GM19438 (cell line): ENCODE measurements at regions not wholly inside any gene's neighbourhood (a gene's known extent, or its start where the extent isn't known, plus 50 kb on each side); places are given as distances from the start of the nearest gene placed in this dataset.

Experiments
- ATAC-seq: cut with Tn5 transposase; IDR thresholded peaks from one replicate; pipeline ENCODE4 v1.9.1; 2021; ENCODE audit warnings: low read depth; ENCODE audit not compliant: unreplicated experiment

- ATAC-seq, result no peak
Measured at GRCh38 chr16:79823639-79824038, 223.1 kb upstream of the MAF start.

GRCh38 chr16:79821911-79822310 lies 221.4 kb upstream of the MAF start:
- ATAC-seq, result no peak

- ATAC-seq, result no peak
Measured at GRCh38 chr16:79816081-79816497, 215.6 kb upstream of the MAF start.

GRCh38 chr16:79815049-79815448 lies 214.5 kb upstream of the MAF start:
- ATAC-seq, result no peak

GRCh38 chr16:79814124-79814523 lies 213.6 kb upstream of the MAF start:
- no peak for ATAC-seq

GRCh38 chr16:79811541-79811940 lies 211.0 kb upstream of the MAF start:
- ATAC-seq, result no peak

GRCh38 chr16:79810449-79811189 lies 210.1 kb upstream of the MAF start:
- no peak for ATAC-seq

GRCh38 chr16:79809376-79809775 lies 208.8 kb upstream of the MAF start:
- no peak for ATAC-seq

- no peak for ATAC-seq
Measured at GRCh38 chr16:79808731-79809130, 208.2 kb upstream of the MAF start.

GRCh38 chr16:79806757-79807156 lies 206.2 kb upstream of the MAF start:
- no peak for ATAC-seq

GRCh38 chr16:79805621-79806020 lies 205.1 kb upstream of the MAF start:
- no peak for ATAC-seq

- ATAC-seq, result no peak
Measured at GRCh38 chr16:79801646-79802045, 201.1 kb upstream of the MAF start.

- ATAC-seq, result no peak
Measured at GRCh38 chr16:79800016-79800608, 199.6 kb upstream of the MAF start.

GRCh38 chr16:79798416-79799053 lies 198.0 kb upstream of the MAF start:
- ATAC-seq, result no peak

GRCh38 chr16:79797486-79797885 lies 196.9 kb upstream of the MAF start:
- ATAC-seq, result no peak

GRCh38 chr16:79795556-79795955 lies 195.0 kb upstream of the MAF start:
- no peak for ATAC-seq

- no peak for ATAC-seq
Measured at GRCh38 chr16:79794941-79795340, 194.4 kb upstream of the MAF start.

GRCh38 chr16:79792664-79793351 lies 192.3 kb upstream of the MAF start:
- no peak for ATAC-seq

- ATAC-seq, result no peak
Measured at GRCh38 chr16:79792076-79792475, 191.5 kb upstream of the MAF start.

- no peak for ATAC-seq
Measured at GRCh38 chr16:79790854-79791253, 190.3 kb upstream of the MAF start.

GRCh38 chr16:79788949-79789348 lies 188.4 kb upstream of the MAF start:
- ATAC-seq, result no peak
